GM19240 (cell line): ENCODE measurements at regions not wholly inside any gene's neighbourhood (a gene's known extent, or its start where the extent isn't known, plus 50 kb on each side); places are given as distances from the start of the nearest gene placed in this dataset.
"Not testable (repeated sequence)": the region's sequence is repeated elsewhere in the genome, so short reads cannot be mapped to it uniquely, and the experiment has no call there.

Experiments
- DNase-seq: peaks from one replicate; pipeline ENCODE4 v3.0.0; 2011; ENCODE audit warnings: low spot score; ENCODE audit not compliant: insufficient read length

- DNase-seq, result no peak
Measured at GRCh38 chrX:52261125-52261462, 76.4 kb downstream of the MAGED4 start.

GRCh38 chrX:52261463-52262194, 76.9 kb downstream of the MAGED4 start:
- peak; percentile 61 for DNase-seq

- no peak for DNase-seq
Measured at GRCh38 chrX:52262195-52262546, 77.5 kb downstream of the MAGED4 start.

GRCh38 chrX:52263417-52263816, 78.7 kb downstream of the MAGED4 start:
- DNase-seq, result no peak

GRCh38 chrX:52265713-52266112, 81.0 kb downstream of the MAGED4 start:
- no peak for DNase-seq

- not testable (repeated sequence) for DNase-seq
Measured at GRCh38 chrX:52268502-52268901, 83.8 kb downstream of the MAGED4 start.

- no peak for DNase-seq
Measured at GRCh38 chrX:52270453-52271116, 85.9 kb downstream of the MAGED4 start.

GRCh38 chrX:52271206-52271605, 86.5 kb downstream of the MAGED4 start:
- no peak for DNase-seq

GRCh38 chrX:52277666-52278065, 91.2 kb upstream of the XAGE2 start:
- DNase-seq, result no peak

GRCh38 chrX:52280812-52281211, 88.0 kb upstream of the XAGE2 start:
- no peak for DNase-seq

GRCh38 chrX:52284865-52285264, 84.0 kb upstream of the XAGE2 start:
- DNase-seq, result no peak

- DNase-seq, result not testable (repeated sequence)
Measured at GRCh38 chrX:52298968-52299367, 69.9 kb upstream of the XAGE2 start.

- DNase-seq, result not testable (repeated sequence)
Measured at GRCh38 chrX:52308532-52308931, 60.3 kb upstream of the XAGE2 start.
